MM.1S (cell line): ENCODE measurements at regions not wholly inside any gene's neighbourhood (a gene's known extent, or its start where the extent isn't known, plus 50 kb on each side); places are given as distances from the start of the nearest gene placed in this dataset.
"Not testable (repeated sequence)": the region's sequence is repeated elsewhere in the genome, so short reads cannot be mapped to it uniquely, and the experiment has no call there.

Experiments used
- DNase-seq: peaks from one replicate; pipeline ENCODE4 v3.0.0-alpha.2; 2015
- H2AFZ ChIP-seq: fragments of 300-600 bp; sonication (generic); 2 replicates; pipeline ENCODE4 v1.6.0; 2016; ENCODE audit warnings: antibody characterized with exemption, low read length
- H3F3A ChIP-seq: fragments of 300-600 bp; sonication (generic); 2 replicates; pipeline ENCODE4 v1.6.1; 2016; ENCODE audit warnings: mild to moderate bottlenecking, antibody characterized with exemption, low read length, moderate library complexity, mixed read lengths; ENCODE audit not compliant: insufficient read depth
- H3K27ac ChIP-seq: fragments of 300-600 bp; sonication (generic); 2 replicates; pipeline ENCODE4 v1.5.1; 2016; ENCODE audit warnings: mild to moderate bottlenecking, low read length
- H3K27me3 ChIP-seq: fragments of 300-600 bp; sonication (generic); replicated peaks from 2 replicates; pipeline ENCODE4 v1.6.0; 2016; ENCODE audit warnings: low read length; ENCODE audit not compliant: insufficient read depth
- H3K36me3 ChIP-seq: fragments of 300-600 bp; sonication (generic); replicated peaks from 2 replicates; pipeline ENCODE4 v1.6.1; 2016; ENCODE audit warnings: mild to moderate bottlenecking, low read length, mixed read lengths; ENCODE audit not compliant: insufficient read depth
- H3K4me1 ChIP-seq: fragments of 300-600 bp; sonication (generic); 2 replicates; pipeline ENCODE4 v1.6.1; 2016; ENCODE audit warnings: low read length, mixed read lengths
- H3K4me2 ChIP-seq: fragments of 300-600 bp; sonication (generic); 2 replicates; pipeline ENCODE4 v1.6.0; 2016; ENCODE audit warnings: low read depth, low read length
- H3K4me3 ChIP-seq: fragments of 300-600 bp; sonication (generic); 2 replicates; pipeline ENCODE4 v1.5.1; 2016; ENCODE audit warnings: low read length, mixed read lengths
- H3K79me2 ChIP-seq: fragments of 300-600 bp; sonication (generic); 2 replicates; pipeline ENCODE4 v1.6.1; 2016; ENCODE audit warnings: mixed run types, low read length, mixed read lengths
- H3K9ac ChIP-seq: fragments of 300-600 bp; sonication (generic); 2 replicates; pipeline ENCODE4 v1.6.1; 2016; ENCODE audit warnings: low read length, mixed read lengths
- H3K9me2 ChIP-seq: fragments of 300-600 bp; sonication (generic); replicated peaks from 2 replicates; pipeline ENCODE4 v1.6.1; 2016; ENCODE audit warnings: mild to moderate bottlenecking, low read length, mixed read lengths; ENCODE audit not compliant: insufficient read depth
- H3K9me3 ChIP-seq: fragments of 300-600 bp; sonication (generic); replicated peaks from 2 replicates; pipeline ENCODE4 v1.6.1; 2016; ENCODE audit warnings: mild to moderate bottlenecking, low read length, mixed read lengths; ENCODE audit not compliant: insufficient read depth
- H4K20me1 ChIP-seq: fragments of 300-600 bp; sonication (generic); 2 replicates; pipeline ENCODE4 v1.6.1; 2016; ENCODE audit warnings: mild to moderate bottlenecking, low read length, moderate library complexity, mixed read lengths; ENCODE audit not compliant: insufficient read depth
- CTCF ChIP-seq: fragments of 300-600 bp; sonication (generic); IDR thresholded peaks from 2 replicates; pipeline ENCODE4 v1.5.1; 2016; ENCODE audit warnings: antibody characterized with exemption, low read length, mixed read lengths
- EZH2 ChIP-seq: fragments of 300-600 bp; sonication (generic); optimal IDR thresholded peaks from 2 replicates; pipeline ENCODE3; 2017; ENCODE audit warnings: low read depth, mild to moderate bottlenecking, antibody characterized with exemption, low read length, mixed read lengths
- EZH2phosphoT487 ChIP-seq: fragments of 300-600 bp; sonication (generic); IDR thresholded peaks from 2 replicates; pipeline ENCODE4 v1.6.1; 2018; ENCODE audit warnings: antibody characterized with exemption, low read length

- no peak for DNase-seq
- H3K79me2 ChIP-seq: peaks cover 14% of the 10 kb centered on the region; the same call in 1 of the 2 replicates
- no peaks in the 10 kb centered on the region for H3F3A ChIP-seq
- H3K27me3 ChIP-seq: no peaks in the 10 kb centered on the region
- no peaks in the 10 kb centered on the region for H3K9me2 ChIP-seq
- H3K27ac ChIP-seq: no peak overlapping the region
- H2AFZ ChIP-seq: no peak overlapping the region
- no peaks in the 10 kb centered on the region for H3K36me3 ChIP-seq
- H3K4me2 ChIP-seq: no peak overlapping the region
- peaks cover 15% of the 10 kb centered on the region for H3K4me1 ChIP-seq
- no peak for TF ChIP-seq EZH2
- no peak for TF ChIP-seq CTCF
- no peak for TF ChIP-seq EZH2phosphoT487
- H4K20me1 ChIP-seq: no peaks in the 10 kb centered on the region
- no peak overlapping the region for H3K9ac ChIP-seq
- H3K4me3 ChIP-seq: no peak overlapping the region
- no peaks in the 10 kb centered on the region for H3K9me3 ChIP-seq
Observed at GRCh38 chr11:19418221-19418620, 177.5 kb upstream of the E2F8 start.

DNA sequence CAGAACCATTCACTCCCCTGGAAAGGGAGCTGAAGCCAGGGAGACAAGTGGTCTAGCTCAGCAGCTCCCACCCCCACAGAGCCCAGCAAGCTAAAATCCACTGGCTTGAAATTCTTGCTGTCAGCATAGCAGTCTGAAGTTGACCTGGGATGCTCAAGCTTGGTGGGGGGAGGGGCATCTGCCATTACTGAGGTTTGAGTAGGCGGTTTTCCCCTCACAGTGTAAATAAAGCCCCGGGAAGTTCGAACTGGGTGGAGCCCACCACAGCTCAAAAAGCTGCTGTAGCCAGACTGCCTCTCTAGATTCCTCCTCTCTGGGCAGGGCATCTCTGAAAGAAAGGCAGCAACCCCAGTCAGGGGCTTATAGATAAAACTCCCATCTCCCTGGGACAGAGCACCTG lies 171.3 kb upstream of the E2F8 start:
- not testable (repeated sequence) for H3K9ac ChIP-seq, H3K9me3 ChIP-seq, H2AFZ ChIP-seq, H3K27ac ChIP-seq, H3K36me3 ChIP-seq, DNase-seq, H3K9me2 ChIP-seq, H3F3A ChIP-seq, H3K27me3 ChIP-seq, H3K4me3 ChIP-seq, H4K20me1 ChIP-seq
- Histone ChIP-seq H3K4me1 (peaks cover 16% of the 10 kb centered on the region), H3K79me2 (peaks cover 36% of the 10 kb centered on the region), H3K4me2 (0 out of 2 replicates have a peak overlapping the region, but pooled peaks have one; percentile 16)

DNA sequence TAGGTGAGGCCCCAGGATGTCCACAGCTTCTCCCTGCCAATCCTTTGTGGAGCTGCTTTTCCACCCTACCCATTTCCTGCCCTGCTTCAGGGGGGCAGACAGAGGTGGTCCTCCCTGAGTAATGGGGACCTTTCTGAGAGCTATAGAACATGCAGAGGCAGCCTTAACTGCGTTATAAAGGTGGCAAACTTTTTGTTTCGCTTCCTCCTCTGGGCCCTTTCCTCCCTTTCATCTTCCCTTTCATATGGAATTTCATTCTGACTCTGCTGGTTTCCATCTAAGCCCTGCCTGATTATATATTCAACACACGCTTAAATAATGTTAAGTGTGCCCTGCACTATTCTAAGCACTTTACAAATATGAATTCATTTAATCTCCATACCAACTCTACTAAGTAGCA lies 169.3 kb upstream of the E2F8 start:
- no peaks in the 10 kb centered on the region for H3K9me3 ChIP-seq
- no peaks in the 10 kb centered on the region for H3K27me3 ChIP-seq
- no peak overlapping the region for H3K27ac ChIP-seq
- no peak overlapping the region for H3K4me3 ChIP-seq
- no peaks in the 10 kb centered on the region for H4K20me1 ChIP-seq
- no peak overlapping the region for H2AFZ ChIP-seq
- H3K9me2 ChIP-seq: no peaks in the 10 kb centered on the region
- TF ChIP-seq EZH2phosphoT487 (no peak), CTCF (no peak), EZH2 (no peak)
- no peak overlapping the region for H3K9ac ChIP-seq
- H3K36me3 ChIP-seq: no peaks in the 10 kb centered on the region
- no peak for DNase-seq
- H3K79me2 ChIP-seq: peaks cover 38% of the 10 kb centered on the region
- H3F3A ChIP-seq: no peaks in the 10 kb centered on the region
- H3K4me2 ChIP-seq: no peak overlapping the region
- H3K4me1 ChIP-seq: peaks cover 16% of the 10 kb centered on the region

- Histone ChIP-seq H3F3A (no peaks in the 10 kb centered on the region), H3K27ac (no peak overlapping the region), H3K79me2 (peaks cover 43% of the 10 kb centered on the region), H3K4me2 (no peak overlapping the region), H3K4me1 (peaks cover 16% of the 10 kb centered on the region), H3K9me3 (no peaks in the 10 kb centered on the region), H3K4me3 (no peak overlapping the region), H4K20me1 (no peaks in the 10 kb centered on the region), H2AFZ (no peak overlapping the region), H3K9me2 (no peaks in the 10 kb centered on the region), H3K9ac (no peak overlapping the region), H3K27me3 (no peaks in the 10 kb centered on the region), H3K36me3 (no peaks in the 10 kb centered on the region)
- DNase-seq: no peak
- TF ChIP-seq EZH2 (no peak), EZH2phosphoT487 (no peak), CTCF (no peak)
Observed at GRCh38 chr11:19409307-19409706, 168.6 kb upstream of the E2F8 start.
